ENCODE measurements at regions not wholly inside any gene's neighbourhood (a gene's known extent, or its start where the extent isn't known, plus 50 kb on each side); places are given as distances from the start of the nearest gene placed in this dataset.

DNA sequence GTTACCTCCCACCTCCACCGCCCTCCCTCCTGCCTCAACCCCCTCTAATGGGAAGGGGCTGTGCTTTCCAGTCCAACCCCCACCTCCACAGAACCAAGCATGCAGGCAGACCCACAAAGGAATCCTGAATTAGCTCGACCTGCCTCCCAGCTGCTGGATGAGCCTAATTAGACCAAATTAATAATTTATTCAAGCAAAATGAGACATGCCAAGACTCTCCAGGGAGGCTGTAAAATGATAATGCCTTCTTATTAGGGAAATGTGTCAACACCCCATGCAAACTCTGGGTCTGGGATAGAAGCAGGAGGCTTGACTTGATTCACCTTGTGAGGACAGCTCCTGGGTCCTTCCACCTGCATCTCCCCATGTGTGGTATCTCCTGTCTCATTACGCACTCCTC is 59.4 kb upstream of the HMGXB4 start:
- Histone ChIP-seq H4K8ac (ENCODE audit: low read depth in 2 of 2, low read length in 2 of 2) (no peak overlapping the region), H4K20me1 (ENCODE audit: insufficient read depth, low read length) (no peaks in the 10 kb centered on the region), H2BK15ac (ENCODE audit: low read depth, low read length) (no peak overlapping the region), H3K4me1 (ENCODE audit: control insufficient read depth, insufficient read depth, low read length) (no peaks in the 10 kb centered on the region), H2BK5ac (ENCODE audit: low read depth, low read length, poor library complexity, severe bottlenecking) (no peak overlapping the region), H3K27ac (ENCODE audit: insufficient read depth, low read length) (no peak overlapping the region), H3K56ac (ENCODE audit: extremely low read depth, insufficient read depth, low read length) (no peak overlapping the region), H4K91ac (ENCODE audit: insufficient read depth, low read depth, low read length) (no peak overlapping the region), H2AK5ac (ENCODE audit: low read depth, low read length) (no peak overlapping the region), H2AFZ (replicated peaks; ENCODE audit: low read length, poor library complexity) (no peak overlapping the region), H3K4me2 (ENCODE audit: low read depth, low read length) (no peak overlapping the region), H4K5ac (ENCODE audit: low read depth, low read length) (no peak overlapping the region), H2BK20ac (ENCODE audit: low read depth, low read length) (no peak overlapping the region), H3K14ac (replicated peaks; ENCODE audit: low read depth, low read length) (no peak overlapping the region), H3K9ac (ENCODE audit: low read depth, low read length) (no peak overlapping the region), H3K18ac (ENCODE audit: low read depth, low read length) (no peak overlapping the region), H3K4me3 (ENCODE audit: insufficient read depth, low read depth, low read length) (no peak overlapping the region), H3K23ac (ENCODE audit: low read depth, low read length) (no peak overlapping the region), H2AK9ac (replicated peaks; ENCODE audit: low read depth, low read length, poor library complexity) (no peak overlapping the region), H3K36me3 (ENCODE audit: control insufficient read depth, insufficient read depth, low read length) (no peaks in the 10 kb centered on the region), H3K9me1 (ENCODE audit: insufficient read depth, low read length) (no peaks in the 10 kb centered on the region), H3K79me1 (ENCODE audit: low read depth in 1 of 2, low read length in 2 of 2) (no peaks in the 10 kb centered on the region), H3K9me3 (ENCODE audit: control insufficient read depth, insufficient read depth, low read length) (no peaks in the 10 kb centered on the region), H2BK120ac (ENCODE audit: low read depth, low read length) (no peak overlapping the region), H3K27me3 (ENCODE audit: control insufficient read depth, insufficient read depth, low read length) (peaks cover 2% of the 10 kb centered on the region; the same call in 1 of the 2 replicates), H3K4ac (ENCODE audit: low read depth, low read length) (no peak overlapping the region)
- TF ChIP-seq BHLHE40 (IDR thresholded peaks at IDR 0.05; ENCODE audit: low read depth, low read length) (no peak), NFE2L2 (IDR thresholded peaks at IDR 0.05; ENCODE audit: low read depth, low read length) (no peak), FOS (IDR thresholded peaks at IDR 0.05; ENCODE audit: low read depth, low read length) (no peak), MAFK (IDR thresholded peaks at IDR 0.05; ENCODE audit: low read depth, low read length) (no peak)
- no TSS peak for BruUV-seq (replicated peaks)
- intact Hi-C loops (cut with micrococcal nuclease) (no loop called here), in situ Hi-C loops (cut with MboI; ENCODE audit: low sequenced_read_pairs) (no loop called here), dilution Hi-C loops (cut with HindIII; ENCODE audit: low sequenced_read_pairs, unreplicated experiment) (no loop called here)
- ChIA-PET CTCF (interaction anchor here (0.7 to 1.5 kb wide), 2 partner anchors 17 to 47 kb away, joined by 4 to 5 read pairs; no protein-coding TSS in a partner anchor), POLR2A (ENCODE audit: unreplicated experiment) (no interaction called here)
- no peak for DNase-seq
- no peak for ATAC-seq (ENCODE audit: low read depth)
- WGBS, 2 experiments (ENCODE audit: extremely low coverage in 2 of 2, insufficient read length in 1 of 2): no CpG with 5 or more reads among the region's 3 CpGs
